MCF 10A (cell line): ENCODE measurements at regions not wholly inside any gene's neighbourhood (a gene's known extent, or its start where the extent isn't known, plus 50 kb on each side); places are given as distances from the start of the nearest gene placed in this dataset.

Source experiments
- BruUV-seq: library from RNA; stranded (reverse); fragments of 400-500 nt; replicated peaks from 2 replicates; lab custom pipeline; 2021; lab: Mats Ljungman, UMichigan
- CTCF ChIA-PET: fragments of 300-600 bp; sonication (Branson Sonifier 250); formaldehyde crosslinking; extraction: SDS; loops from one replicate; lab custom pipeline; 2021; ENCODE audit warnings: antibody characterized with exemption, inconsistent platforms; lab: Yijun Ruan, JAX
- POLR2A ChIA-PET: fragments of 300-600, 350-650 bp; sonication (Branson Sonifier 250); formaldehyde crosslinking; extraction: SDS; loops from one replicate; lab custom pipeline; 2020; ENCODE audit warnings: antibody characterized with exemption, inconsistent platforms; lab: Yijun Ruan, JAX
- DNase-seq: peaks from one replicate; pipeline ENCODE4 v3.0.0-alpha.2; 2018; ENCODE audit not compliant: unreplicated experiment
- H3K27ac Mint-ChIP-seq: one replicate; pipeline ENCODE4 v1.8.0; 2022; ENCODE audit warnings: mild to moderate bottlenecking, low read depth, mixed read lengths; ENCODE audit not compliant: unreplicated experiment
- H3K27me3 Mint-ChIP-seq: one replicate; pipeline ENCODE4 v1.8.0; 2022; ENCODE audit warnings: mixed read lengths; ENCODE audit not compliant: insufficient read depth, unreplicated experiment
- H3K36me3 Mint-ChIP-seq: one replicate; pipeline ENCODE4 v1.8.0; 2022; ENCODE audit warnings: mild to moderate bottlenecking, moderate library complexity, mixed read lengths; ENCODE audit not compliant: insufficient read depth, unreplicated experiment
- H3K4me1 Mint-ChIP-seq: one replicate; pipeline ENCODE4 v1.8.0; 2022; ENCODE audit warnings: mixed read lengths; ENCODE audit not compliant: insufficient read depth, unreplicated experiment
- H3K4me3 Mint-ChIP-seq: one replicate; pipeline ENCODE4 v1.8.0; 2022; ENCODE audit warnings: mild to moderate bottlenecking, moderate library complexity, mixed read lengths; ENCODE audit not compliant: unreplicated experiment
- H3K9me3 Mint-ChIP-seq: one replicate; pipeline ENCODE4 v1.8.0; 2022; ENCODE audit warnings: mixed read lengths; ENCODE audit not compliant: unreplicated experiment
- intact Hi-C: fragments of 100-400 bp; cut with micrococcal nuclease; formaldehyde crosslinking; loops from 2 replicates; pipeline ENCODE4 v1.14.1; 2022
- TF ChIP-seq, protein P1 (sequence below): fragments of 200-600 bp; IDR thresholded peaks from one replicate; pipeline ENCODE4 v1.8.0; 2022; ENCODE audit warnings: antibody characterized with exemption, mild to moderate bottlenecking; ENCODE audit not compliant: unreplicated experiment

DNA sequence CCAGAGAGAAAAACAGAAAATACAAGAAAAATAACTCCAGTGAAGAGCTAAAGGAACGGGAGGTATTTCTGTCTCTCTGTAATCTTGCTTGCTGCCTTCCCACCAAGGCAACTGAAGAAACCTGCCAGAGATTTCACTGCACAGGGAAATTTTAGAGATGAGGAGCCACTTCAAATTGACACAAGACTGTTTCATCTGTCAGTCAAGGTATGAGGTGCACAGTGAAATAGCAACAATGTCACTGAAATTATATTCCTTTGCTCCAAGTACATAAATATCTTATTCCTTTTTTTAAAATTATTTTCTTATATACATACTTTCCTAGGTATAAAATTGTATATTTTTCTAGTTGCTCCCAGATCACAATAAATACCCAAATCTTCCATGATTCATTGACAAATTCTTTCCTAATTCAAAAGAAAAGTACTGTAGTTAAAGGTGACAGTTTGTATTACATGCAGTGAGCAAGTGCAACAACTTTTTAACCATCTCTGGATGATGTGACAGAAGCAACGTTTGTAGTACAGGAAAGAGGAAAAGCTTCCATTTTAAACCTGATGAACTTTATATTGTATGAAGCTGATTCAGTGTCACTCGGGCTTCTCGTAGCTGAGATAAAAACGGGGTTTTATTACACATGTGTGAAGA is 563.4 kb downstream of the TUSC7 start:
- no peaks in the 10 kb centered on the region for H3K9me3 Mint-ChIP-seq
- no peaks in the 10 kb centered on the region for H3K4me1 Mint-ChIP-seq
- H3K27ac Mint-ChIP-seq: no peak overlapping the region
- TF ChIP-seq, protein P1, sequence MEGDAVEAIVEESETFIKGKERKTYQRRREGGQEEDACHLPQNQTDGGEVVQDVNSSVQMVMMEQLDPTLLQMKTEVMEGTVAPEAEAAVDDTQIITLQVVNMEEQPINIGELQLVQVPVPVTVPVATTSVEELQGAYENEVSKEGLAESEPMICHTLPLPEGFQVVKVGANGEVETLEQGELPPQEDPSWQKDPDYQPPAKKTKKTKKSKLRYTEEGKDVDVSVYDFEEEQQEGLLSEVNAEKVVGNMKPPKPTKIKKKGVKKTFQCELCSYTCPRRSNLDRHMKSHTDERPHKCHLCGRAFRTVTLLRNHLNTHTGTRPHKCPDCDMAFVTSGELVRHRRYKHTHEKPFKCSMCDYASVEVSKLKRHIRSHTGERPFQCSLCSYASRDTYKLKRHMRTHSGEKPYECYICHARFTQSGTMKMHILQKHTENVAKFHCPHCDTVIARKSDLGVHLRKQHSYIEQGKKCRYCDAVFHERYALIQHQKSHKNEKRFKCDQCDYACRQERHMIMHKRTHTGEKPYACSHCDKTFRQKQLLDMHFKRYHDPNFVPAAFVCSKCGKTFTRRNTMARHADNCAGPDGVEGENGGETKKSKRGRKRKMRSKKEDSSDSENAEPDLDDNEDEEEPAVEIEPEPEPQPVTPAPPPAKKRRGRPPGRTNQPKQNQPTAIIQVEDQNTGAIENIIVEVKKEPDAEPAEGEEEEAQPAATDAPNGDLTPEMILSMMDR: no peak
- peaks cover 91% of the 10 kb centered on the region for H3K27me3 Mint-ChIP-seq
- no peak for DNase-seq
- no peaks in the 10 kb centered on the region for H3K36me3 Mint-ChIP-seq
- no TSS peak for BruUV-seq
- POLR2A ChIA-PET: interaction anchor here (0.6 kb wide), 1 partner anchor 300 kb away, joined by 3 read pairs; no protein-coding TSS in a partner anchor
- intact Hi-C loops: loop anchor here (5.0 kb wide), 1 partner anchor 254 kb away; no protein-coding TSS in a partner anchor
- H3K4me3 Mint-ChIP-seq: no peak overlapping the region
- CTCF ChIA-PET: interaction anchor here (0.6 kb wide), 1 partner anchor 303 kb away, joined by 3 read pairs; no protein-coding TSS in a partner anchor

DNA sequence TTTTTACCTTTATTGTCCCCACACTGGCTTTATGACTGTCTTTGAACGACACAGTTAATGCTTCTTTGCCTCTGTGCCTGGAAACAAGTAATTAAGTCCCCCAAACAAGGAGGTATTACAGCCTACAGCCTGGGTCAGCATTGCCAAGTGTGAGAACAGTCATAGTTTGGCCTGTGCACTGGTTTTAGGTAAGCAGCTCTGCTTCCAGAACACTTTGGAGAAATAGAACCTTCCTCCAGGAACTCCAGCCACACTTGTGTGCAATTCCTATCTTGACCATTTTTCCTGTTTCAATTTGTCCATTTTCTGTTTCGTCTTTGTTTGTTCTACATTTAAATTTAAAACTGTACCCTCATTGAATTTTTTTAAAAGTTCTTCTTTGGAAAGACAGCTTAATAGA is 568.2 kb downstream of the TUSC7 start:
- intact Hi-C loops: no loop called here
- H3K4me3 Mint-ChIP-seq: no peak overlapping the region
- no peaks in the 10 kb centered on the region for H3K36me3 Mint-ChIP-seq
- BruUV-seq: no TSS peak
- no peaks in the 10 kb centered on the region for H3K9me3 Mint-ChIP-seq
- TF ChIP-seq, protein P1: no peak
- H3K4me1 Mint-ChIP-seq: peaks cover 5% of the 10 kb centered on the region
- ChIA-PET CTCF (interaction anchor here (0.8 to 1.0 kb wide), 2 partner anchors 50 to 1844 kb away, joined by 3 read pairs; no protein-coding TSS in a partner anchor), POLR2A (no interaction called here)
- no peak for DNase-seq
- H3K27me3 Mint-ChIP-seq: peaks cover 97% of the 10 kb centered on the region
- H3K27ac Mint-ChIP-seq: no peak overlapping the region

DNA sequence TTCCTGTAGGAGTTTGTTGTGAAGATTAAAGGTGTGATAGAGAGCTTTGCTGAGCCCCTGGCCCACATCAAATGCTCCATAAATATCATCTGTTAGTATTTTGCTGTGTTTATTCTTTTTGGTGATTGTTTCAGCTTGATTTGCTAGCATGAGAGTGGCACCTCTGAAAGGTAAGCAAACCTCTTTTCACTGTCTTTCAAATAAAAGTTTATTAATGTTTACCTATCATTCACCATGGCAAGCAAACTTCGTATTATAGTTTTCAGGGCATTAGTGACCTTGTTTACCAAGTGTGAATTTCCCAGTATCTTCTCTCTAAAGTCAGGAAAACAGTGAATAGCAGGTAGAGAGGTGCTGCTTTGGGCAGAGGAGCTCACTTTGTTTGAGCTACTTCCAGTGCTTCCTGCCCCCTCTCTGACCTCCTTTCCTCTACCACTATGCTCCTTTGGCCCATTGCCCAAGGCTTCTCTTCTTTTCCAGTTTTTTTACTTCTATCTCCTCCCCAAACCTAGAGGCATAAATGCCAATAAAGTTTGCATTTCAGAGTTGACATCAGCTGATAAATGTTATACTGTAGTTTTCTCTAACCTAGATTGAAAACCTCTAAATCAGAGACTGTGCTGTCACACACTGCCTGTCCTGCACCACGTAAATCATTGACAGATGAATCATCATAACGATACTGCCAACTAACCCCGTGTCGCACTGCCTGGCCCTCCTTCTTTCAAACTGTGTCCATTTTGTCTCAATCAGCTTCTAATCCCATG is 569.0 kb downstream of the TUSC7 start:
- peaks cover 97% of the 10 kb centered on the region for H3K27me3 Mint-ChIP-seq
- BruUV-seq: no TSS peak
- no peak overlapping the region for H3K4me3 Mint-ChIP-seq
- H3K27ac Mint-ChIP-seq: no peak overlapping the region
- TF ChIP-seq, protein P1: no peak
- no peaks in the 10 kb centered on the region for H3K36me3 Mint-ChIP-seq
- peak; percentile 24 for DNase-seq
- H3K9me3 Mint-ChIP-seq: no peaks in the 10 kb centered on the region
- POLR2A ChIA-PET: no interaction called here
- intact Hi-C loops: no loop called here
- H3K4me1 Mint-ChIP-seq: peaks cover 5% of the 10 kb centered on the region
- CTCF ChIA-PET: interaction anchor here (0.7 to 1.0 kb wide), 3 partner anchors 19 to 1843 kb away, joined by 3 read pairs; no protein-coding TSS in a partner anchor

DNA sequence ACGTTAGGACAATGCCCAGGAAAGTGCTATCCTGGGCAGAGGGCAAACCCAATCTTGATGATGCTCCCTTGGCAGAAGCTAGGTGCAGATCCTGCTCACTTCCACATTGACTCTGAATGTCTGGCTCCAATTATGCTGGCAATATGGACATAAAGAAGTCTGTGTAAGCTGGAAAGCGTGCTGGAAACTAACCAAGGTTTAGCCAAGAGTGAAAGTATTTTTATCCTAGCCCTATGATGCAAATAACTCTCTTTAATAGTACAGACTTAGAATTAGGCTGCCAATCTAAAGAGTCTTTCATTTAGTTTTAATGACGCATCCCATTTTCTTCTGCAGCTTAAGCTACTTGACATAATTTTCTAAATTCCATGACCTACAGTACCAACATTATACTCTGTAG is 571.8 kb downstream of the TUSC7 start:
- no peak overlapping the region for H3K4me3 Mint-ChIP-seq
- no TSS peak for BruUV-seq
- no peaks in the 10 kb centered on the region for H3K9me3 Mint-ChIP-seq
- H3K27me3 Mint-ChIP-seq: peaks cover 93% of the 10 kb centered on the region
- H3K27ac Mint-ChIP-seq: no peak overlapping the region
- intact Hi-C loops: no loop called here
- peaks cover 5% of the 10 kb centered on the region for H3K4me1 Mint-ChIP-seq
- no peak for DNase-seq
- no peaks in the 10 kb centered on the region for H3K36me3 Mint-ChIP-seq
- ChIA-PET CTCF (no interaction called here), POLR2A (no interaction called here)
- TF ChIP-seq, protein P1: no peak
